GM12878 (cell line): ENCODE measurements at regions not wholly inside any gene's neighbourhood (a gene's known extent, or its start where the extent isn't known, plus 50 kb on each side); places are given as distances from the start of the nearest gene placed in this dataset.

Source experiments
- ATAC-seq: fragments of 200-7000 bp; cut with Tn5 transposase; 3 replicates; pipeline ENCODE4 v1.9.1; 2020; ENCODE audit warnings: mild to moderate bottlenecking, moderate library complexity
- BruUV-seq: library from RNA; stranded (reverse); fragments of 400-500 nt; replicated peaks from 2 replicates; lab custom pipeline; 2021; lab: Mats Ljungman, UMichigan
- CTCF ChIA-PET: fragments of 300-600 bp; sonication (Branson Sonifier 250); formaldehyde crosslinking; extraction: SDS; loops from one replicate; lab custom pipeline; 2021; ENCODE audit warnings: inconsistent platforms; lab: Yijun Ruan, JAX
- POLR2A ChIA-PET: fragments of 350-600 bp; formaldehyde crosslinking; extraction: SDS; loops from one replicate; lab custom pipeline; 2021; ENCODE audit warnings: inconsistent platforms; lab: Charles Lee
- RAD21 ChIA-PET: fragments of 300-600 bp; sonication (Branson Sonifier 250); formaldehyde crosslinking; loops from one replicate; lab custom pipeline; 2023; ENCODE audit warnings: antibody characterized with exemption; ENCODE audit not compliant: unreplicated experiment; lab: Charles Lee
- SMC1A ChIA-PET: fragments of 300-600 bp; sonication (Branson Sonifier 250); formaldehyde crosslinking; loops from one replicate; lab custom pipeline; 2023; ENCODE audit not compliant: unreplicated experiment, uncharacterized antibody; lab: Charles Lee
- DNase-seq: peaks from one replicate; pipeline ENCODE4 v3.0.0-alpha.2; 2011; ENCODE audit warnings: low read depth, low spot score
- FAIRE-seq: peaks from 3 replicates; lab custom pipeline; 2011; peaks lifted over from hg19 to GRCh38; lab: Jason Lieb, UNC
- H2AFZ ChIP-seq: 2 replicates; pipeline ENCODE4 v1.6.0; 2011; ENCODE audit warnings: low read depth, low read length, control low read depth; ENCODE audit not compliant: control insufficient read depth
- H3K27ac ChIP-seq: 2 replicates; pipeline ENCODE4 v1.5.1; 2011; ENCODE audit warnings: control low read depth; ENCODE audit not compliant: control insufficient read depth, insufficient read depth
- H3K27me3 ChIP-seq, 2 experiments: replicated peaks in 1 of 2; 2 replicates each; pipeline versions ENCODE4 v1.6.0 to v1.6.1; 2011; ENCODE audit warnings: low read length in 1 of 2; ENCODE audit not compliant: control insufficient read depth in 2 of 2, insufficient read depth in 2 of 2
- H3K36me3 ChIP-seq, 2 experiments: 2 replicates each; pipeline ENCODE4 v1.5.1; 2011; ENCODE audit warnings: low read length in 1 of 2; ENCODE audit not compliant: control insufficient read depth in 2 of 2, insufficient read depth in 2 of 2
- H3K4me1 ChIP-seq: 2 replicates; pipeline ENCODE4 v1.6.1; 2011; ENCODE audit warnings: mild to moderate bottlenecking, low read length, moderate library complexity, mixed read lengths; ENCODE audit not compliant: control insufficient read depth, insufficient read depth
- H3K4me2 ChIP-seq: 2 replicates; pipeline ENCODE4 v1.6.0; 2011; ENCODE audit warnings: control low read depth; ENCODE audit not compliant: control insufficient read depth, insufficient read depth
- H3K4me3 ChIP-seq: fragments of 200-600 bp; sonication (generic); 2 replicates; pipeline ENCODE4 v1.5.1; 2016
- H3K79me2 ChIP-seq: 2 replicates; pipeline ENCODE4 v1.6.0; 2011; ENCODE audit warnings: low read length; ENCODE audit not compliant: control insufficient read depth, insufficient read depth
- H3K9ac ChIP-seq: 2 replicates; pipeline ENCODE4 v1.8.0; 2011; ENCODE audit warnings: low read length, control low read depth, mixed read lengths; ENCODE audit not compliant: control insufficient read depth, insufficient read depth
- H3K9me3 ChIP-seq: replicated peaks from 3 replicates; pipeline ENCODE4 v1.5.1; 2011; ENCODE audit warnings: mild to moderate bottlenecking, low read length; ENCODE audit not compliant: control insufficient read depth, insufficient read depth
- H4K20me1 ChIP-seq: 2 replicates; pipeline ENCODE4 v1.6.0; 2011; ENCODE audit not compliant: control insufficient read depth, insufficient read depth
- CREB1 ChIP-seq: IDR thresholded peaks from 2 replicates; pipeline ENCODE4 v1.6.1; 2012; ENCODE audit warnings: low read depth, mild to moderate bottlenecking, inconsistent platforms
- FOS ChIP-seq: IDR thresholded peaks from 3 replicates; pipeline ENCODE4 v1.6.1; 2011; ENCODE audit warnings: borderline replicate concordance; ENCODE audit not compliant: insufficient read length; ENCODE audit errors: extremely low read depth
- IKZF1 ChIP-seq: fragments of 450-650 bp; conservative IDR thresholded peaks from 2 replicates; pipeline ENCODE4 v1.6.1; 2017; ENCODE audit warnings: antibody characterized with exemption, mild to moderate bottlenecking
- IRF5 ChIP-seq: fragments of 450-650 bp; IDR thresholded peaks from 2 replicates; pipeline ENCODE4 v1.6.1; 2017; ENCODE audit warnings: borderline replicate concordance
- KAT2A ChIP-seq: conservative IDR thresholded peaks from 2 replicates; pipeline ENCODE4 v1.6.1; 2011; ENCODE audit warnings: low read depth, low read length; ENCODE audit not compliant: control insufficient read depth
- KLF5 ChIP-seq: fragments of 450-650 bp; IDR thresholded peaks from 2 replicates; pipeline ENCODE4 v1.6.1; 2014; ENCODE audit warnings: mild to moderate bottlenecking; ENCODE audit not compliant: partially characterized antibody
- MTA2 ChIP-seq: fragments of 450-650 bp; IDR thresholded peaks from 2 replicates; pipeline ENCODE4 v1.6.1; 2016; ENCODE audit warnings: low read depth, mild to moderate bottlenecking, moderate library complexity
- MYC ChIP-seq: IDR thresholded peaks from 2 replicates; pipeline ENCODE4 v1.6.1; 2011; ENCODE audit warnings: mild to moderate bottlenecking, low read length, moderate library complexity, inconsistent platforms; ENCODE audit not compliant: insufficient read depth, insufficient replicate concordance, insufficient read length, severe bottlenecking
- NFXL1 ChIP-seq: fragments of 450-650 bp; IDR thresholded peaks from 2 replicates; pipeline ENCODE4 v1.6.1; 2017; ENCODE audit warnings: antibody characterized with exemption, mild to moderate bottlenecking, borderline replicate concordance
- NKRF ChIP-seq: fragments of 450-650 bp; conservative IDR thresholded peaks from 2 replicates; pipeline ENCODE4 v1.6.1; 2017; ENCODE audit warnings: mild to moderate bottlenecking, moderate library complexity
- NR2C1 ChIP-seq: fragments of 450-650 bp; IDR thresholded peaks from 2 replicates; pipeline ENCODE4 v1.6.1; 2017; ENCODE audit warnings: antibody characterized with exemption, mild to moderate bottlenecking, moderate library complexity
- PAX5 ChIP-seq: IDR thresholded peaks from 2 replicates; pipeline ENCODE4 v1.6.1; 2011; ENCODE audit warnings: low read depth, low read length, borderline replicate concordance
- PML ChIP-seq: IDR thresholded peaks from 2 replicates; pipeline ENCODE4 v1.6.1; 2012; ENCODE audit warnings: low read length, inconsistent platforms
- SIN3A ChIP-seq: IDR thresholded peaks from 2 replicates; pipeline ENCODE4 v1.6.1; 2012; ENCODE audit warnings: low read depth, low read length, improper control_type of control experiment
- SMAD1 ChIP-seq: fragments of 450-650 bp; IDR thresholded peaks from 2 replicates; pipeline ENCODE4 v1.6.1; 2018; ENCODE audit warnings: mild to moderate bottlenecking, low read depth; ENCODE audit not compliant: partially characterized antibody
- SRF ChIP-seq, 2 experiments: IDR thresholded peaks; 2 replicates each; pipeline ENCODE4 v1.6.1; 2011; ENCODE audit warnings: low read depth in 2 of 2, low read length in 2 of 2, mild to moderate bottlenecking in 1 of 2, moderate library complexity in 1 of 2
- TAF1 ChIP-seq: IDR thresholded peaks from 2 replicates; pipeline ENCODE4 v1.6.1; 2011; ENCODE audit warnings: mild to moderate bottlenecking, low read depth, low read length, borderline replicate concordance
- TBL1XR1 ChIP-seq: IDR thresholded peaks from 2 replicates; pipeline ENCODE4 v1.6.1; 2012; ENCODE audit warnings: low read depth, low read length, improper control_type of control experiment
- TCF12 ChIP-seq: IDR thresholded peaks from 2 replicates; pipeline ENCODE4 v1.6.1; 2011; ENCODE audit warnings: low read depth, mild to moderate bottlenecking, low read length
- ZNF274 ChIP-seq: IDR thresholded peaks from one replicate; pipeline ENCODE4 v1.8.0; 2011; ENCODE audit not compliant: insufficient read length, insufficient read depth
- ZNF622 ChIP-seq: fragments of 450-650 bp; IDR thresholded peaks from 2 replicates; pipeline ENCODE4 v1.6.1; 2017; ENCODE audit warnings: mild to moderate bottlenecking, inconsistent platforms
- WGBS: methylation state at CpG from one replicate; pipeline ENCODE4 v1.1.6; 2016; ENCODE audit warnings: low lambda C conversion rate; ENCODE audit not compliant: insufficient replicate concordance, insufficient coverage; ENCODE audit errors: missing lambda C conversion rate; 5-methylcytosine and 5-hydroxymethylcytosine counted together
- in situ Hi-C: fragments of 300-500 bp; cut with MboI; formaldehyde crosslinking; loops from 9 replicates; pipeline ENCODE4 v1.14.3; 2018; ENCODE audit warnings: mixed read lengths
- intact Hi-C: fragments of 100-400 bp; cut with micrococcal nuclease; formaldehyde crosslinking; loops from one replicate; pipeline ENCODE4 v1.14.2; 2022; ENCODE audit not compliant: unreplicated experiment
- TF ChIP-seq, protein P1 (sequence below): fragments of 450-650 bp; IDR thresholded peaks from 2 replicates; pipeline ENCODE4 v1.6.1; 2017; ENCODE audit warnings: mild to moderate bottlenecking, low read depth, inconsistent platforms; ENCODE audit not compliant: poor library complexity, severe bottlenecking

- TF ChIP-seq, protein P1, sequence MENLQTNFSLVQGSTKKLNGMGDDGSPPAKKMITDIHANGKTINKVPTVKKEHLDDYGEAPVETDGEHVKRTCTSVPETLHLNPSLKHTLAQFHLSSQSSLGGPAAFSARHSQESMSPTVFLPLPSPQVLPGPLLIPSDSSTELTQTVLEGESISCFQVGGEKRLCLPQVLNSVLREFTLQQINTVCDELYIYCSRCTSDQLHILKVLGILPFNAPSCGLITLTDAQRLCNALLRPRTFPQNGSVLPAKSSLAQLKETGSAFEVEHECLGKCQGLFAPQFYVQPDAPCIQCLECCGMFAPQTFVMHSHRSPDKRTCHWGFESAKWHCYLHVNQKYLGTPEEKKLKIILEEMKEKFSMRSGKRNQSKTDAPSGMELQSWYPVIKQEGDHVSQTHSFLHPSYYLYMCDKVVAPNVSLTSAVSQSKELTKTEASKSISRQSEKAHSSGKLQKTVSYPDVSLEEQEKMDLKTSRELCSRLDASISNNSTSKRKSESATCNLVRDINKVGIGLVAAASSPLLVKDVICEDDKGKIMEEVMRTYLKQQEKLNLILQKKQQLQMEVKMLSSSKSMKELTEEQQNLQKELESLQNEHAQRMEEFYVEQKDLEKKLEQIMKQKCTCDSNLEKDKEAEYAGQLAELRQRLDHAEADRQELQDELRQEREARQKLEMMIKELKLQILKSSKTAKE: no peak
- TF ChIP-seq NKRF (no peak), IKZF1 (no peak), NFXL1 (no peak), SIN3A (no peak), SRF (IDR thresholded peaks at IDR 0.05; ENCODE audit: low read depth in 2 of 2, low read length in 2 of 2) (no peak), PML (no peak)
Measured at GRCh38 chrX:35362866-35363265, 420.3 kb downstream of the FAM47B start (continued).

GRCh38 chrX:35374116-35374515, 424.0 kb upstream of the MAGEB16 start:
- ChIA-PET POLR2A (no interaction called here), SMC1A (no interaction called here), CTCF (interaction anchor here (1.0 kb wide), 1 partner anchor 615 kb away, joined by 3 read pairs; no protein-coding TSS in a partner anchor), RAD21 (no interaction called here)
- DNase-seq: no peak
- Histone ChIP-seq H4K20me1 (no peaks in the 10 kb centered on the region), H3K9me3 (no peaks in the 10 kb centered on the region), H3K36me3 (no peaks in the 10 kb centered on the region), H3K79me2 (no peaks in the 10 kb centered on the region), H3K4me1 (no peaks in the 10 kb centered on the region), H3K9ac (no peak overlapping the region), H2AFZ (no peak overlapping the region), H3K27ac (no peak overlapping the region), H3K4me2 (no peak overlapping the region), H3K4me3 (no peak overlapping the region), H3K27me3 (no peaks in the 10 kb centered on the region)
- no peak for FAIRE-seq
- ATAC-seq: no peak
- in situ Hi-C loops: no loop called here
- WGBS: 0% methylated on average over 1 of the region's 1 CpG
- BruUV-seq: no TSS peak
- intact Hi-C loops: no loop called here
- TF ChIP-seq SMAD1 (no peak), MYC (no peak), TAF1 (no peak), MTA2 (no peak), ZNF274 (no peak), TCF12 (no peak), FOS (no peak), TBL1XR1 (no peak), ZNF622 (no peak), CREB1 (no peak), PAX5 (no peak), NR2C1 (no peak), KAT2A (no peak), KLF5 (no peak), IRF5 (no peak)
